GM21619 (cell line): ENCODE measurements at regions not wholly inside any gene's neighbourhood (a gene's known extent, or its start where the extent isn't known, plus 50 kb on each side); places are given as distances from the start of the nearest gene placed in this dataset.
"Not testable (repeated sequence)": the region's sequence is repeated elsewhere in the genome, so short reads cannot be mapped to it uniquely, and the experiment has no call there.

Experiments used
- ATAC-seq: cut with Tn5 transposase; IDR thresholded peaks from one replicate; pipeline ENCODE4 v1.9.1; 2021; ENCODE audit not compliant: unreplicated experiment

GRCh38 chr4:190118519-190118918 lies 54.2 kb downstream of the DBET start:
- ATAC-seq: not testable (repeated sequence)

- not testable (repeated sequence) for ATAC-seq
Observed at GRCh38 chr4:190119474-190119873, 54.1 kb upstream of the DUX4 start.

DNA sequence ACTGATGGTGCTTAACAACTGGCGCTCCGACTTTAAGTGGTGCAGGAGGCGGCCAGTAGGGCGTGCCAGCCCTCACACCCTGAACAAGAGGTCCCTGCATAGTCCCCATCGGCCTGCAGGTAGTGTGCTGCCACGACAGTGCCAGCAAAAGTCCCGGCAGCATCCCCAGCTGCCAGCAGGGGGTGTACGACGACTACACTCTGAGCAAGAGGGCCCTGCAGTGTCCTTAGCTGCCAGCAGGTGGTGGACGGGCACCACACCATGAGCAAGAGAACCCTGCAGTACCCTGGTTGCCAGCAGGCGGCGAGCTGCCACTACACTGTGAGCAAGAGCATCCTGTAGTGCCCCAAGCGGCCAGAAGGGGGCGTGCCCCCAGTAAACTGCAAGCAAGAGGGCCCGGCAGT lies 53.5 kb upstream of the DUX4 start:
- peak; percentile 53 for ATAC-seq

DNA sequence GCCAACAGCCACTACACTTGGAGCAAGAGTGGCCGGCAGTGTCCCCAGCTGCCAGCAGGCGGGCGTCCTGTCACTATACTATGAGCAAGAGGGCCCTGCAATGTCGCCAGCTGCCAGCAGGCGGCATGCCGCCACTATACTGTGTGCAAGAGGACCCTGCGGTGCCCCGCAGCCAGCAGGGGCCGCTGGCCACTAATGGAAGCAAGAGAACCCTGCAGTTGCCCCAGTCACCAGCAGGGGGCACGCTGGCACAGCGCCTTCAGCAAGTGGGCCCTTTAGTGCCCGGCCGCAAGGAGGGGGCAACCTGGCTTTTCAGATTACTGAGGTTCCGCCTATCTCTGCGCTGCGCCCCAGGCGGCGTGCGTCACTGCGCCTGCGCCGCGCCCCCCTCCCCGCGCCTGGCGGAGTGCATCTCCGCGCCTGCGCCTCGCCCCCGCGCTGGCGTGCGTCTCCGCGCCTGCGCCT lies 53.0 kb upstream of the DUX4 start:
- peak; percentile 50 for ATAC-seq

DNA sequence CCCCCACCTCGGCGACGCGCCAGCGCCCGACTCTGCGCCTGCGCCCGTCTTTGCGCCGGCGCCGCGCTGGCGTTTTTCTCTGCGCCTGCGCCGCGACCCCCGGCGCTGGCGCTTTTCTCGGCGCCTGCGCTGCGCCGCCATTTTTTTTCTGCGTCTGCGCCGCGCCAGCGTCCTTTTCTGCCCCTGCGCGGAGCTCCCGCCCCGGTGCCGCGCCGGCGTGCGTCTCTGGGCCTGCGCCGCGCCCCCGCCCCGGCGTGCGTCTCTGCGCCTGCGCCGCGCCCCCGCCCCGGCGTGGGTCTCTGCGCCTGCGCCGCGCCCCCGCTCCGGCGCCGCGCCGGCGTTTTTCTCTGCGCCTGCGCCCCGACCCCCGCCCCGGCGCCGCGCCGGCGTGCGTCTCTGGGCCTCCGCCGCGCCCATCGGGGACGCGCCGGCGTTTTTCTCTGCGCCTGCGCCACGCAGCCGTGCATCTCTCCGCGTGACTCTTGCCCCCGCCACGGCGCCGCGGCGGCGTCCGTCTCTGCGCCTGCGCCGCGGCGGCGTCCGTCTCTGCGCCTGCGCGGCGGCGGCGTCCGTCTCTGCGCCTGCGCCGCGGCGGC lies 52.4 kb upstream of the DUX4 start:
- ATAC-seq: not testable (repeated sequence)

DNA sequence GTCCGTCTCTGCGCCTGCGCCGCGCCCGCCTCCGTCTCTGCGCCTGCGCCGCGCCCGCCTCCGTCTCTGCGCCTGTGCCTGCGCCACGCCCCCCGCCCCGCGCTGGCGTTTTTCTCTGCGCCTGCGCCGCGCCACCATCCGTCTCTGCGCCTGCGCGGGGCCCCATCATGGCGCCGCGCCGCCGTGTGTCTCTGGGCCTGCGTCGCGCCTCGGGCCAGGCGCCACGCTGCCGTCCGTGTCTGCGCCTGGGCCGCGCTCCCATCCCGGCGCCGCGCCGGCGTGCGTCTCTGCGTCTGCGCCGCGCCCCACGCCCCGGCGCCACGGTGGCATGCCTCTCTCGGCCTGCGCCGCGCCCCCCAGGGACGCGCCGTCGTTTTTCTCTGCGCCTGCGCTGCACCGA lies 51.8 kb upstream of the DUX4 start:
- no peak for ATAC-seq

DNA sequence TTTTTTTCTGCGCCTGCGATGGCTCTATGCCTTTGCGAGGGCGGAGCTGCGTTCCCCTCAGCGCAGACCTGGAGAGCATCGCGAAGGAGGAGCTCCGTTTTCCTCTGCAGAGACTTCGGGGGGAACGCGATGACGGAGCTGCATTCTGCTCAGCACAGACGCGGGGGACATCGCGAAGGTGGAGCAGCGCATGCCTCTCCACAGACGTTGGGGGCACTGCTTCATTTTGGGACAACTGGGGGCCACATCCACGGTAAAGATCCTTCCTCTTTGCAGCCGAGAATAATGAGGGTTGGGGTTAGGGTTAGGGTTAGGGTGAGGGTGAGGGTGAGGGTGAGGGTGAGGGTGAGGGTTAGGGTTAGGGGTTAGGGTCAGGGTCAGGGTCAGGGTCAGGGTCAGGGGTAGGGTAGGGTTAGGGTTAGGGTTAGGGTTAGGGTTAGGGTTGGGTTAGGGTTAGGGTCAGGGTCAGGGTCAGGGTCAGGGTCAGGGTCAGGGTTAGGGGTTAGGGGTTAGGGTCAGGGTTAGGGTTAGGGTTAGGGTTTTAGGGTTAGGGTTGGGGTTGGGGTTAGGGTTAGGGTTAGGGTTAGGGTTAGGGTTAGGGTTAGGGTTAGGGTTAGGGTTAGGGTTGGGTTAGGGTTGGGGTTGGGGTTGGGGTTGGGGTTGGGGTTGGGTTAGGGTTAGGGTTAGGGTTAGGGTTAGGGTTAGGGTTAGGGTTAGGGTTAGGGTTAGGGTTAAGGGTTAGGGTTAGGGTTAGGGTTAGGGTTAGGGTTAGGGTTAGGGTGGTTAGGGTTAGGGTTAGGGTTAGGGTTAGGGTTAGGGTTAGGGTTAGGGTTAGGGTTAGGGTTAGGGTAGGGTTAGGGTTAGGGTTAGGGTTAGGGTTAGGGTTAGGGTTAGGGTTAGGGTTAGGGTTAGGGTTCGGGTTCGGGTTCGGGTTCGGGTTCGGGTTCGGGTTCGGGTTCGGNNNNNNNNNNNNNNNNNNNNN lies 51.1 kb upstream of the DUX4 start:
- ATAC-seq: not testable (repeated sequence)
